Dendritic cell treated with granulocyte-macrophage colony-stimulating factor and Interleukin-4, amounts not matched to agents 40 ng/mL and 50 ng/mL, for 4 days (primary cell): ENCODE measurements at regions not wholly inside any gene's neighbourhood (a gene's known extent, or its start where the extent isn't known, plus 50 kb on each side); places are given as distances from the start of the nearest gene placed in this dataset.
"Not testable (repeated sequence)": the region's sequence is repeated elsewhere in the genome, so short reads cannot be mapped to it uniquely, and the experiment has no call there.

Experiments
- H3K27ac Mint-ChIP-seq: one replicate; pipeline ENCODE4 v1.8.0; 2022; ENCODE audit warnings: mild to moderate bottlenecking, mixed read lengths
- H3K27me3 Mint-ChIP-seq: one replicate; pipeline ENCODE4 v1.8.0; 2022; ENCODE audit warnings: mild to moderate bottlenecking, mixed read lengths
- H3K36me3 Mint-ChIP-seq: one replicate; pipeline ENCODE4 v1.8.0; 2022; ENCODE audit warnings: low read depth, mixed read lengths
- H3K4me1 Mint-ChIP-seq: one replicate; pipeline ENCODE4 v1.8.0; 2022; ENCODE audit warnings: low read depth, mixed read lengths
- H3K4me3 Mint-ChIP-seq: one replicate; pipeline ENCODE4 v1.8.0; 2022; ENCODE audit warnings: mild to moderate bottlenecking, moderate library complexity, mixed read lengths
- H3K9me3 Mint-ChIP-seq: one replicate; pipeline ENCODE4 v1.8.0; 2022; ENCODE audit warnings: mixed read lengths
- intact Hi-C: fragments of 100-400 bp; cut with micrococcal nuclease; formaldehyde crosslinking; loops from one replicate; pipeline ENCODE4 v1.15.0; 2022

GRCh38 chr12:107605293-107605692 lies 80.3 kb upstream of the PWP1 start:
- Mint-ChIP-seq H3K4me3 (no peak overlapping the region), H3K27me3 (no peaks in the 10 kb centered on the region), H3K36me3 (no peaks in the 10 kb centered on the region), H3K27ac (no peak overlapping the region), H3K4me1 (no peaks in the 10 kb centered on the region), H3K9me3 (no peaks in the 10 kb centered on the region)
- intact Hi-C loops = no loop called here

- H3K27me3 Mint-ChIP-seq = no peaks in the 10 kb centered on the region
- no peaks in the 10 kb centered on the region for H3K4me1 Mint-ChIP-seq
- intact Hi-C loops = loop anchor here (1.0 kb wide), 2 partner anchors 202 to 475 kb away; no protein-coding TSS in a partner anchor
- no peak overlapping the region for H3K4me3 Mint-ChIP-seq
- no peak overlapping the region for H3K27ac Mint-ChIP-seq
- no peaks in the 10 kb centered on the region for H3K9me3 Mint-ChIP-seq
- H3K36me3 Mint-ChIP-seq = no peaks in the 10 kb centered on the region
Observed at GRCh38 chr12:107607464-107608392, 77.9 kb upstream of the PWP1 start.

DNA sequence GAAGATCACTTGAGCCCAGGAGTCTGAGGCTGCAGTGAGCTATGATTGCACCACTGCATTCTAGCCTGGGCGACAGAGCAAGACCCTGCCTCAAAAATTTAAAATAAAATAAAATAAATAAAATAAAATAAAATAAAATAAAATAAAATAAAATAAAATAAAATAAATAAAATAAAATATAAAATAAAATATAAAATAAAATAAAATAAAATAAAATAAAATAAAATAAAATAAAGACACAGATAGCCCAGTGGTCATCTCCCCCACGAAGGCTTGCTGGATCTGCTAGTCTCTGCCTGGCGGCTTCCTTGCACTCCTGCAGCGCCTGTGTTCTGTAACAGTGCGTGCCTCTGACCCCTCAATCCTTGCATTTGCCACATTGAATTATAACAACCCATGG lies 76.8 kb upstream of the PWP1 start:
- H3K9me3 Mint-ChIP-seq, H3K4me3 Mint-ChIP-seq, H3K4me1 Mint-ChIP-seq, H3K27ac Mint-ChIP-seq, H3K27me3 Mint-ChIP-seq, H3K36me3 Mint-ChIP-seq, intact Hi-C loops: not testable (repeated sequence)

GRCh38 chr12:107610021-107610859 lies 75.4 kb upstream of the PWP1 start:
- Mint-ChIP-seq H3K4me3 (no peak overlapping the region), H3K36me3 (no peaks in the 10 kb centered on the region), H3K4me1 (no peaks in the 10 kb centered on the region), H3K27me3 (no peaks in the 10 kb centered on the region), H3K27ac (no peak overlapping the region), H3K9me3 (no peaks in the 10 kb centered on the region)
- intact Hi-C loops = no loop called here

DNA sequence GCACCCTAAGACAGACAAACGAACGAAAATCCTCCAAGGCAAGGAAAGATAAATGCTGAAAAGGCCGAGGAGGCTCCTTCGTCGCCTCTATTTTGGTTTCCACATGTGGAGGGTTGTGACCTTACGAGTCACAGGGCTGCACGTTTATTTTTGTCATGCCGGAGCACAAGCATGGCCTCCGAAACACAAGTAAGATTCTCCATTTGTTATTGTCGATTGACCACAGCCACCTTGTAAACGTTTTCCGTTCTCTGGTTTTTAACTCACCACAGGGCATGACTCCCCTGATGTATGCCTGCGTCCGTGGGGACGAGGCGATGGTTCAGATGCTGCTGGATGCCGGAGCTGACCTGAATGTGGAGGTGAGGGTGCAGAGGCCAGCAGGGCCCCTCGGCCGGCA lies 73.1 kb upstream of the PWP1 start:
- no peaks in the 10 kb centered on the region for H3K4me1 Mint-ChIP-seq

GRCh38 chr12:107616941-107617340 lies 68.7 kb upstream of the PWP1 start:
- Mint-ChIP-seq H3K27ac (no peak overlapping the region), H3K9me3 (no peaks in the 10 kb centered on the region), H3K4me3 (no peak overlapping the region), H3K27me3 (no peaks in the 10 kb centered on the region), H3K36me3 (no peaks in the 10 kb centered on the region), H3K4me1 (no peaks in the 10 kb centered on the region)
- intact Hi-C loops = no loop called here

More for the DNA sequence above, 73.1 kb upstream of the PWP1 start:
- Mint-ChIP-seq H3K27ac (no peak overlapping the region), H3K27me3 (no peaks in the 10 kb centered on the region), H3K36me3 (no peaks in the 10 kb centered on the region), H3K9me3 (no peaks in the 10 kb centered on the region), H3K4me3 (no peak overlapping the region)
- intact Hi-C loops = no loop called here

DNA sequence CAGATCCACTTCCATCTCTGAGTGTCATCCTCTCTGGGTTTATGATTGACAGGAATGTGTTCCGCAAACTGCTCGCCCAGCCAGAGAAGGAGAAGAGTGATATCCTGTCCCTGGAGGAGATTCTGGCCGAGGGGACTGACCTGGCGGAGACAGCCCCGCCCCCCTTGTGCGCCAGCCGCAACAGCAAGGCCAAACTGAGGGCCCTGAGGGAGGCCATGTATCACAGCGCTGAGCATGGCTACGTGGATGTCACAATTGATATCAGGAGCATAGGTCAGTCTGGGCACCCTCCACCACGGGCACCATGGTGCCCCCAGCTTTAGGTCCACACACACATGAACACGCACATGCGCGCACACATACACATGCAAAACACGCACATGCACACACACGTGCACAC lies 67.5 kb upstream of the PWP1 start:
- intact Hi-C loops = no loop called here
- Mint-ChIP-seq H3K9me3 (no peaks in the 10 kb centered on the region), H3K27me3 (no peaks in the 10 kb centered on the region), H3K27ac (no peak overlapping the region), H3K4me1 (no peaks in the 10 kb centered on the region), H3K36me3 (no peaks in the 10 kb centered on the region), H3K4me3 (no peak overlapping the region)

GRCh38 chr12:107619831-107620230 lies 65.8 kb upstream of the PWP1 start:
- no peak overlapping the region for H3K27ac Mint-ChIP-seq
- no peaks in the 10 kb centered on the region for H3K4me1 Mint-ChIP-seq
- H3K27me3 Mint-ChIP-seq = no peaks in the 10 kb centered on the region
- H3K9me3 Mint-ChIP-seq = peaks cover 3% of the 10 kb centered on the region
- no peak overlapping the region for H3K4me3 Mint-ChIP-seq
- intact Hi-C loops = no loop called here
- no peaks in the 10 kb centered on the region for H3K36me3 Mint-ChIP-seq

DNA sequence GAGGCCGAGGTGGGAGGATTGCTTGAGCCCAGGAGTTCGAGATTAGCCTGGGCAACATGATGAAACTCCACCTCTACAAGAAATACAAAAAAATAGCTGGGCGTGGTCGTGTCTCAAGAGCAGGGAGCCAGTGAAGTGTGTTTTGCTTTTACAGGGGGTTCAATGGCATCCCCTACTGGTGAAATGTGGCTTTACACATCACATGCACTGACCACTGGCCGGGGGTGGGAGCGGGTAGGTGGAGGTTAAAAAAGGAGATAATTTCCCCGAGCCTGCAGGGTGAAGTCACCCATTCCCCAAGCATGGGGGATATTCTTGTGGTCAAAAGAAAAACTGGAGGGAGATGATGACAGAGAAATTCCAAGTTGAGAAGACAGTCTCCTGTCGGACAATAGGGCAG lies 63.6 kb upstream of the PWP1 start:
- intact Hi-C loops = no loop called here
- H3K36me3 Mint-ChIP-seq = no peaks in the 10 kb centered on the region
- no peak overlapping the region for H3K4me3 Mint-ChIP-seq
- H3K9me3 Mint-ChIP-seq = peaks cover 10% of the 10 kb centered on the region
- H3K4me1 Mint-ChIP-seq = no peaks in the 10 kb centered on the region
- H3K27ac Mint-ChIP-seq = no peak overlapping the region
- no peaks in the 10 kb centered on the region for H3K27me3 Mint-ChIP-seq

- intact Hi-C loops = no loop called here
- no peaks in the 10 kb centered on the region for H3K27me3 Mint-ChIP-seq
- no peaks in the 10 kb centered on the region for H3K36me3 Mint-ChIP-seq
- no peak overlapping the region for H3K27ac Mint-ChIP-seq
- no peak overlapping the region for H3K4me3 Mint-ChIP-seq
- H3K9me3 Mint-ChIP-seq = peaks cover 10% of the 10 kb centered on the region
- no peaks in the 10 kb centered on the region for H3K4me1 Mint-ChIP-seq
Observed at GRCh38 chr12:107624493-107624892, 61.1 kb upstream of the PWP1 start.

GRCh38 chr12:107631715-107632114 lies 53.9 kb upstream of the PWP1 start:
- H3K36me3 Mint-ChIP-seq = no peaks in the 10 kb centered on the region
- intact Hi-C loops = no loop called here
- no peak overlapping the region for H3K27ac Mint-ChIP-seq
- no peaks in the 10 kb centered on the region for H3K4me1 Mint-ChIP-seq
- peaks cover 11% of the 10 kb centered on the region for H3K9me3 Mint-ChIP-seq
- H3K4me3 Mint-ChIP-seq = no peak overlapping the region
- H3K27me3 Mint-ChIP-seq = no peaks in the 10 kb centered on the region

GRCh38 chr12:107632246-107632645 lies 53.4 kb upstream of the PWP1 start:
- Mint-ChIP-seq H3K9me3 (peaks cover 11% of the 10 kb centered on the region), H3K27ac (no peak overlapping the region), H3K27me3 (no peaks in the 10 kb centered on the region), H3K4me1 (no peaks in the 10 kb centered on the region), H3K36me3 (no peaks in the 10 kb centered on the region), H3K4me3 (no peak overlapping the region)
- intact Hi-C loops = no loop called here

GRCh38 chr12:107634530-107634929 lies 51.1 kb upstream of the PWP1 start:
- intact Hi-C loops = no loop called here
- H3K27ac Mint-ChIP-seq = no peak overlapping the region
- H3K27me3 Mint-ChIP-seq = no peaks in the 10 kb centered on the region

DNA sequence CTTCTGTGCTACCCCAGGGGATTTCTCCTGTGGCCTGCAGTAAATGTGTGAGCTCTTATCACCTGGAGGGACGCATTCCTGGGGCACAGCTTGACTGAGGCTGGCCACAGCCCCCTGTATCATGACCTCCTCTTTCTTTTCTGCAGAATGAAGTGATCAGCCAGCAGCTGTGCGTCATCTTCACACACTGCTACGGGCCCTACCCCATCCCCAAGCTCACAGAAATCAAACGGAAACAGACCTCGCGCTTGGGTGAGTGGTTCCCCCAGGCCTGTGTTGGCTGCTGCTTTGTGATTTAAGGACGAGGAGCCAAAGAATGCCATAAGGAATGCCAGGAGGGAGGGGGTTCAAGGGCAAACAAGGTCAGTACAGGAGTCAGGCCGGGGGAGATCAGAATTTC lies 50.5 kb upstream of the PWP1 start:
- H3K9me3 Mint-ChIP-seq = peaks cover 11% of the 10 kb centered on the region
- H3K27me3 Mint-ChIP-seq = no peaks in the 10 kb centered on the region
- intact Hi-C loops = no loop called here
- no peaks in the 10 kb centered on the region for H3K36me3 Mint-ChIP-seq
- H3K4me3 Mint-ChIP-seq = no peak overlapping the region
- no peak overlapping the region for H3K27ac Mint-ChIP-seq
- no peaks in the 10 kb centered on the region for H3K4me1 Mint-ChIP-seq

More at GRCh38 chr12:107634530-107634929, 51.1 kb upstream of the PWP1 start:
- Mint-ChIP-seq H3K36me3 (no peaks in the 10 kb centered on the region), H3K4me3 (no peak overlapping the region), H3K9me3 (peaks cover 11% of the 10 kb centered on the region), H3K4me1 (no peaks in the 10 kb centered on the region)
